Testis (tissue), 2 donors: ENCODE measurements at regions not wholly inside any gene's neighbourhood (a gene's known extent, or its start where the extent isn't known, plus 50 kb on each side); places are given as distances from the start of the nearest gene placed in this dataset.

Source experiments
- POLR2A ChIP-seq: fragments of 450-650 bp; IDR thresholded peaks from one replicate; pipeline ENCODE4 v1.6.1; 2017; ENCODE audit warnings: antibody characterized with exemption, mild to moderate bottlenecking, moderate library complexity
- TF ChIP-seq, protein P1 (sequence below), 3 experiments: fragments of 450-650 bp in 2 of 3; fragments of 200-600 bp in 1 of 3; sonication (generic) in 1 of 3; IDR thresholded peaks; one replicate each; pipeline ENCODE4 v1.5.1; 2016 to 2019; ENCODE audit warnings: antibody characterized with exemption in 3 of 3, mild to moderate bottlenecking in 2 of 3, moderate library complexity in 1 of 3

DNA sequence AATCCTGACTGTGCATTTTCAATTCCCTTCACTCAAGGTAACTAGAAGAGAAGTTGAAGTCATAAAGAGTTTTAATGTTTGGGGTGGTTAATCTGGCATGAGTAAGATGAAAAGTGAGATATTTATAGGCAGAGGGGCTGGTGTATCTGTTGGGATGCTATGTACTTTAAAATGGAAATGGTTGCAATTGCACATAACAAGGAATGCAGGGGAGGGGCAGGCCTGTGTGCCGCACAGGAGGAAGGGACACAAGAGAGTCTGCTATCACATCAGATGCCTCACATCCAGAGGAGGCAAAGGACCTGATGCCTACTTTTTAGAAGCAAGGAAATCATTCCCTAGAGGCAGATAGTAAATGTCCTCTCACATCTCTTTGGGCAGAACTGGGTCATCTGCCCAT, 55.5 kb upstream of the OSMR start:
- no peak for TF ChIP-seq POLR2A
- TF ChIP-seq, protein P1, sequence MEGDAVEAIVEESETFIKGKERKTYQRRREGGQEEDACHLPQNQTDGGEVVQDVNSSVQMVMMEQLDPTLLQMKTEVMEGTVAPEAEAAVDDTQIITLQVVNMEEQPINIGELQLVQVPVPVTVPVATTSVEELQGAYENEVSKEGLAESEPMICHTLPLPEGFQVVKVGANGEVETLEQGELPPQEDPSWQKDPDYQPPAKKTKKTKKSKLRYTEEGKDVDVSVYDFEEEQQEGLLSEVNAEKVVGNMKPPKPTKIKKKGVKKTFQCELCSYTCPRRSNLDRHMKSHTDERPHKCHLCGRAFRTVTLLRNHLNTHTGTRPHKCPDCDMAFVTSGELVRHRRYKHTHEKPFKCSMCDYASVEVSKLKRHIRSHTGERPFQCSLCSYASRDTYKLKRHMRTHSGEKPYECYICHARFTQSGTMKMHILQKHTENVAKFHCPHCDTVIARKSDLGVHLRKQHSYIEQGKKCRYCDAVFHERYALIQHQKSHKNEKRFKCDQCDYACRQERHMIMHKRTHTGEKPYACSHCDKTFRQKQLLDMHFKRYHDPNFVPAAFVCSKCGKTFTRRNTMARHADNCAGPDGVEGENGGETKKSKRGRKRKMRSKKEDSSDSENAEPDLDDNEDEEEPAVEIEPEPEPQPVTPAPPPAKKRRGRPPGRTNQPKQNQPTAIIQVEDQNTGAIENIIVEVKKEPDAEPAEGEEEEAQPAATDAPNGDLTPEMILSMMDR (IDR thresholded peaks at IDR 0.05) = no peak
